Esophagus squamous epithelium (tissue), 5 donors: ENCODE measurements at regions not wholly inside any gene's neighbourhood (a gene's known extent, or its start where the extent isn't known, plus 50 kb on each side); places are given as distances from the start of the nearest gene placed in this dataset.

Source experiments
- DNase-seq: peaks from one replicate; lab custom pipeline; 2025; lab: John Stamatoyannopoulos, UW
- H3K27ac ChIP-seq, 4 donors: fragments of 200-600 bp; sonication (generic); one replicate each; pipeline ENCODE4 v1.5.1; 2016 to 2019; ENCODE audit warnings: mild to moderate bottlenecking in 1 of 4
- H3K27me3 ChIP-seq, 4 donors: fragments of 200-600 bp; sonication (generic); 1 replicate in 3 of 4; 2 replicates in 1 of 4; pipeline versions ENCODE4 v1.5.1 to v1.6.0; 2017 to 2021; ENCODE audit warnings: antibody characterized with exemption in 1 of 4
- H3K36me3 ChIP-seq, 3 donors: fragments of 200-600 bp; sonication (generic); one replicate each; pipeline ENCODE4 v1.5.1; 2016 to 2019
- H3K4me1 ChIP-seq, 3 donors: fragments of 200-600 bp; sonication (generic); one replicate each; pipeline ENCODE4 v1.5.1; 2017 to 2019
- H3K4me3 ChIP-seq, 4 donors: fragments of 200-600 bp; sonication (generic); 1 replicate in 3 of 4; 2 replicates in 1 of 4; pipeline ENCODE4 v1.5.1; 2016 to 2019; ENCODE audit warnings: mild to moderate bottlenecking in 2 of 4, moderate library complexity in 1 of 4
- H3K9me3 ChIP-seq, 3 donors: fragments of 200-600 bp; sonication (generic); one replicate each; pipeline ENCODE4 v1.5.1; 2016 to 2019
- CTCF ChIP-seq, 6 experiments: fragments of 450-650 bp in 4 of 6; fragments of 200-600 bp in 2 of 6; sonication (generic) in 2 of 6; IDR thresholded peaks; one replicate each; pipeline ENCODE4 v1.5.1; 2016 to 2019; ENCODE audit warnings: antibody characterized with exemption in 6 of 6, mild to moderate bottlenecking in 4 of 6, moderate library complexity in 4 of 6
- POLR2A ChIP-seq, 4 donors: fragments of 450-650 bp; IDR thresholded peaks; one replicate each; pipeline ENCODE4 v1.6.1; 2017; ENCODE audit warnings: antibody characterized with exemption in 4 of 4, mild to moderate bottlenecking in 4 of 4, moderate library complexity in 3 of 4
- WGBS, 2 donors: methylation state at CpG; one replicate each; pipeline ENCODE4 v1.1.5; 2018; 5-methylcytosine and 5-hydroxymethylcytosine counted together
- intact Hi-C: fragments of 100-400 bp; cut with DNase I; formaldehyde crosslinking; loops from one replicate; pipeline ENCODE4 v1.15.0; 2022
- donor health status: DM: yes; HTN: yes; CAD: no.

DNA sequence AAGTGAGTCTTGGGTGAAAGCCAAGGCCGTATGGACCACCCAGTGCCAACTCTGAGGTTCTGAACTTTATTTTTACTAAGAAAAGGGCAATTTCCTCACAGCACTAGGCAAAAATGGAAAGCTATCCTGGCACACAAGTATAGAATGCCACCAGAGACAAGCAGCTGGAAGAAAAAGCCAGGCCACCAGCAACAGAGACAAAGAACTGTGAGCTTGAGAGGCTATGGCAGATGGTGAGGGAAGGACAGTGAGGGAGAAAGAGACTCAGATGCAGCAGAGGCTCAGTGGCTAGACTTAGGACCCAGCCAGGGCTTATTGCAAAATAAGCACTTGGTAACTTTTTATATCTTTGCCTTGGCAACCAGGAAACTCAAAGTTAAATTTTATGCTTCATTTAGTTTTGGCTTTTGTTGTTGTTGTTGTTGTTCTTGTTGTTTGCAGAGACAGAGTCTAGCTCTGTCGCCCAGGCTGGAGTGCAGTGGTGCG lies 78.0 kb upstream of the BZW1 start:
- no peak overlapping the region for H3K4me3 ChIP-seq
- H3K36me3 ChIP-seq: no peaks in the 10 kb centered on the region
- 64 to 77% methylated on average over 3 of the region's 3 CpGs for WGBS, 2 donors
- no peak overlapping the region for H3K27ac ChIP-seq
- intact Hi-C loops: no loop called here
- no peak for DNase-seq
- no peaks in the 10 kb centered on the region for H3K4me1 ChIP-seq
- H3K27me3 ChIP-seq: peaks cover 0 to 8% (median 0%) of the 10 kb centered on the region in 4 donors
- TF ChIP-seq POLR2A (IDR thresholded peaks at IDR 0.05) (no peak), CTCF (IDR thresholded peaks at IDR 0.05) (no peak)
- H3K9me3 ChIP-seq: no peaks in the 10 kb centered on the region

DNA sequence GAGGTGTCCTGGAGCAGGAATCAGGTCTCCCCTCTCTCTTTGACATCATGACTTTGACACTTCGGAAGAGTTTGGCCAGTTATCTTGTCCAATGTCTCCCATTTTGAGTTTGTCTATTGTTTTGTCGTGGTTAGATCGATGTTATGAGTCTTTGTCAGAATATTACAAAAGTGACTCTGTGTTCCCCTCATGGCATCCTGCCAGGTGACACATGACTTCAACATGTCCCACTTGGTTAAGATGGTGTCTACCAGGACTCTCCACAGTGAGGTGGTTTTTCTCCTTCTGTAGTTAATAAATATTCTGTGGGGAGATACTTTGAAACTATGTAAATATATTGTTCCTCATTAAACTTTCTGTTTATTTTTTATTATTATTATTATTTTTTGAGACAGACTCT lies 76.6 kb upstream of the BZW1 start:
- Histone ChIP-seq H3K27me3 (peaks cover 0 to 8% (median 0%) of the 10 kb centered on the region in 4 donors), H3K36me3 (no peaks in the 10 kb centered on the region), H3K4me1 (no peaks in the 10 kb centered on the region), H3K27ac (no peak overlapping the region), H3K9me3 (no peaks in the 10 kb centered on the region), H3K4me3 (no peak overlapping the region)
- TF ChIP-seq CTCF (IDR thresholded peaks at IDR 0.05): no peak
- TF ChIP-seq POLR2A (IDR thresholded peaks at IDR 0.05): no peak
- WGBS, 2 donors: 84 to 88% methylated on average over 3 of the region's 3 CpGs
- intact Hi-C loops: no loop called here
- DNase-seq: no peak

DNA sequence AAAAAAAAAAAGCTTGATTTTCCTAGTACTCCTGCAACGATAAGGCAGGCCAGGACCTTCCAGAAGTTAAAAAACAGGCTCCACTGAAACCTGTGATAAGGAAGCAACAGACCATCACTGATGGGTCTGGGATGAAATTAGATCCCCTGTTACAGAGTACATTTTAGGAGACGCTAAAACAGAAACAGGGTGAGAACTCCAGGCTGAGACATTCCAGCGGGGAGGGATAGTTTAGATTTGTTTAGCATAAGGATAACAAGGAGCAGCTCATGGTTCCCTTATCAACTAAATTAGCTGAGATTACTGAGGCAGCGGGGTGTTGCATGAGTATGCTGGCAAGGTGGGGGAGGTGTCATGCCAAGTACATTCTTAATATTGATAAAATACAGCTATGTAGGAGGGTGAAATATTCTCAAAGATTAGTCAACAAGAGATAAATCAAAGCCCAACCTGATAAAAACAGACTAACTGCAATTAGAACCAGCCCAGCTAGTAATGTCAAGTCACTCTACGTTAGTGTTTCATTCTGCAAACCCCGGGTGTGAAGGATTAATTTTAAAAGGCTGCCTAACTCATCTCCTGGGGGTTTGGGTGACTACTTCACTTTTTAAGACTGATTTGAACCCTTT lies 75.0 kb upstream of the BZW1 start:
- Histone ChIP-seq H3K36me3 (no peaks in the 10 kb centered on the region), H3K27me3 (no peaks in the 10 kb centered on the region), H3K4me1 (peaks cover 5 to 11% (median 8%) of the 10 kb centered on the region in 3 donors), H3K9me3 (no peaks in the 10 kb centered on the region), H3K4me3 (no peak overlapping the region), H3K27ac (no peak overlapping the region)
- WGBS, 2 donors: 65% methylated on average over 6 of the region's 6 CpGs
- intact Hi-C loops: no loop called here
- DNase-seq: no peak
- no peak for TF ChIP-seq CTCF (IDR thresholded peaks at IDR 0.05)
- TF ChIP-seq POLR2A (IDR thresholded peaks at IDR 0.05): no peak

- Histone ChIP-seq H3K27me3 (no peaks in the 10 kb centered on the region), H3K9me3 (no peaks in the 10 kb centered on the region), H3K36me3 (no peaks in the 10 kb centered on the region), H3K4me1 (peaks cover 5 to 20% (median 12%) of the 10 kb centered on the region in 3 donors), H3K4me3 (no peak overlapping the region), H3K27ac (no peak overlapping the region)
- 86 to 89% methylated on average over 4 of the region's 4 CpGs for WGBS, 2 donors
- intact Hi-C loops: no loop called here
- TF ChIP-seq POLR2A (IDR thresholded peaks at IDR 0.05) (no peak), CTCF (IDR thresholded peaks at IDR 0.05) (no peak)
- DNase-seq: no peak
Observed at GRCh38 chr2:200737585-200737984, 74.1 kb upstream of the BZW1 start.

DNA sequence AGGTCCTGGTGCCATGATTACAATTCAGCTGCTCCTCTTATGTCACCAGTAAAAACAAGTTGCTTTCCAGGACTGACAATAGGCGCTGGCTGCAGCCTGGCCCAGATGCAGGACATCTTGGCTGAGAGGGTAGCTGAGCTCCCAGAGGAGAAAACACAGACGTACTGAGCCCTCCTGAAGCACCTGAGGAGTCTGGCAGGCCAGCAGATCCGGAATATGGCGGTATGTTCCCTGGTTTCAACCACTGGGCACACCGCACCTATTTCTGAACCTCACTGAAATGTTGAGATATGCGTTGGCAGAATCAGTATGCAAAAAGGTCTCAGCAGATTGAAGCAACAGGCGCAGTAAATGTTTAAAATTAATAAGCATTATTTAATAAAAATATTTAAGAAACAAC lies 73.1 kb upstream of the BZW1 start:
- TF ChIP-seq POLR2A (IDR thresholded peaks at IDR 0.05) (no peak), CTCF (IDR thresholded peaks at IDR 0.05) (no peak)
- intact Hi-C loops: no loop called here
- Histone ChIP-seq H3K36me3 (no peaks in the 10 kb centered on the region), H3K27me3 (no peaks in the 10 kb centered on the region), H3K27ac (no peak overlapping the region), H3K9me3 (no peaks in the 10 kb centered on the region), H3K4me1 (peaks cover 5 to 30% (median 14%) of the 10 kb centered on the region in 3 donors), H3K4me3 (no peak overlapping the region)
- WGBS, 2 donors: 89 to 94% methylated on average over 7 of the region's 7 CpGs
- no peak for DNase-seq
